ENCODE measurements at regions not wholly inside any gene's neighbourhood (a gene's known extent, or its start where the extent isn't known, plus 50 kb on each side); places are given as distances from the start of the nearest gene placed in this dataset.

GRCh38 chr6:108781419-108782100 lies 66.7 kb upstream of the ARMC2 start:
- H3K4me3 ChIP-seq (ENCODE audit: low read length), result peak overlapping the region; percentile 63
- H3K27me3 ChIP-seq (ENCODE audit: control insufficient read depth, insufficient read depth), result no peaks in the 10 kb centered on the region
- no peak overlapping the region for H3K27ac ChIP-seq (ENCODE audit: low read length)
- H3K9me3 ChIP-seq (ENCODE audit: control insufficient read depth, low read length), result no peaks in the 10 kb centered on the region
- WGBS, result 54% methylated on average over 13 of the region's 13 CpGs
- DNase-seq (peak in 2 of 3 donors; percentile 24 to 51), ATAC-seq (peak; percentile 29 to 49)
- intact Hi-C loops (cut with DNase I), result loop anchor here (2.0 to 10.0 kb wide), 4 partner anchors 219 to 239 kb away; partner anchors contain the start of gene FOXO3 (in 1 of the 4)
- H3K4me1 ChIP-seq (ENCODE audit: control insufficient read depth, insufficient read depth, low read length), result no peaks in the 10 kb centered on the region

- ATAC-seq (peak; percentile 94 to 95), DNase-seq (peak; percentile 82 to 94 (median 90))
- Histone ChIP-seq H3K27ac (ENCODE audit: low read length) (no peak overlapping the region), H3K9me3 (ENCODE audit: control insufficient read depth, low read length) (no peaks in the 10 kb centered on the region), H3K4me3 (ENCODE audit: low read length) (peak overlapping the region; percentile 63), H3K4me1 (ENCODE audit: control insufficient read depth, insufficient read depth, low read length) (no peaks in the 10 kb centered on the region), H3K27me3 (ENCODE audit: control insufficient read depth, insufficient read depth) (no peaks in the 10 kb centered on the region)
- intact Hi-C loops (cut with DNase I), result loop anchor here (5.0 to 10.0 kb wide), 3 partner anchors 220 to 240 kb away; partner anchors contain the start of gene FOXO3 (in 1 of the 4)
- 4% methylated on average over 22 of the region's 22 CpGs for whole genome bisulfite sequencing
Observed at GRCh38 chr6:108782179-108783041, 65.8 kb upstream of the ARMC2 start.

- DNase-seq (no peak), ATAC-seq (no peak)
- H3K27ac ChIP-seq (ENCODE audit: low read length), result no peak overlapping the region
- H3K4me1 ChIP-seq (ENCODE audit: control insufficient read depth, insufficient read depth, low read length), result no peaks in the 10 kb centered on the region
- H3K4me3 ChIP-seq (ENCODE audit: low read length), result no peak overlapping the region
- H3K27me3 ChIP-seq (ENCODE audit: control insufficient read depth, insufficient read depth), result no peaks in the 10 kb centered on the region
- 92% methylated on average over 7 of the region's 7 CpGs for WGBS
- intact Hi-C loops (cut with DNase I), result loop anchor here in 1 of 4 donors (10.0 kb wide), 1 partner anchor 231 kb away; no protein-coding TSS in a partner anchor
- H3K9me3 ChIP-seq (ENCODE audit: control insufficient read depth, low read length), result no peaks in the 10 kb centered on the region
Observed at GRCh38 chr6:108785653-108786052, 62.6 kb upstream of the ARMC2 start.

- Histone ChIP-seq H3K27me3 (ENCODE audit: control insufficient read depth, insufficient read depth) (no peaks in the 10 kb centered on the region), H3K4me1 (ENCODE audit: control insufficient read depth, insufficient read depth, low read length) (no peaks in the 10 kb centered on the region), H3K27ac (ENCODE audit: low read length) (no peak overlapping the region), H3K9me3 (ENCODE audit: control insufficient read depth, low read length) (no peaks in the 10 kb centered on the region), H3K4me3 (ENCODE audit: low read length) (no peak overlapping the region)
- WGBS, result 95% methylated on average over 1 of the region's 1 CpG
- no peak for DNase-seq
- intact Hi-C loops (cut with DNase I), result loop anchor here in 1 of 4 donors (10.0 kb wide), 1 partner anchor 234 kb away; no protein-coding TSS in a partner anchor
- no peak for ATAC-seq
Observed at GRCh38 chr6:108788416-108788815, 59.8 kb upstream of the ARMC2 start.

- ATAC-seq (no peak), DNase-seq (no peak)
- H3K4me3 ChIP-seq (ENCODE audit: low read length), result no peak overlapping the region
- H3K9me3 ChIP-seq (ENCODE audit: control insufficient read depth, low read length), result no peaks in the 10 kb centered on the region
- no peak overlapping the region for H3K27ac ChIP-seq (ENCODE audit: low read length)
- intact Hi-C loops (cut with DNase I), result loop anchor here in 1 of 4 donors (10.0 kb wide), 1 partner anchor 235 kb away; no protein-coding TSS in a partner anchor
- no peaks in the 10 kb centered on the region for H3K4me1 ChIP-seq (ENCODE audit: control insufficient read depth, insufficient read depth, low read length)
- no peaks in the 10 kb centered on the region for H3K27me3 ChIP-seq (ENCODE audit: control insufficient read depth, insufficient read depth)
- 89% methylated on average over 1 of the region's 1 CpG for WGBS
Observed at GRCh38 chr6:108789475-108789874, 58.7 kb upstream of the ARMC2 start.

- no peak for DNase-seq
Observed at GRCh38 chr6:108791700-108792099, 56.5 kb upstream of the ARMC2 start.

GRCh38 chr6:108793516-108794251 lies 54.5 kb upstream of the ARMC2 start:
- no peaks in the 10 kb centered on the region for H3K9me3 ChIP-seq (ENCODE audit: control insufficient read depth, low read length)
- H3K4me3 ChIP-seq (ENCODE audit: low read length), result no peak overlapping the region
- H3K4me1 ChIP-seq (ENCODE audit: control insufficient read depth, insufficient read depth, low read length), result peaks cover 6% of the 10 kb centered on the region
- ATAC-seq (no peak), DNase-seq (no peak)
- intact Hi-C loops (cut with DNase I), result no loop called here
- no peak overlapping the region for H3K27ac ChIP-seq (ENCODE audit: low read length)
- WGBS, result 86% methylated on average over 5 of the region's 5 CpGs
- H3K27me3 ChIP-seq (ENCODE audit: control insufficient read depth, insufficient read depth), result no peaks in the 10 kb centered on the region

More at GRCh38 chr6:108791700-108792099, 56.5 kb upstream of the ARMC2 start:
- no peak for ATAC-seq
- Histone ChIP-seq H3K4me1 (ENCODE audit: control insufficient read depth, insufficient read depth, low read length) (no peaks in the 10 kb centered on the region), H3K27me3 (ENCODE audit: control insufficient read depth, insufficient read depth) (no peaks in the 10 kb centered on the region), H3K27ac (ENCODE audit: low read length) (no peak overlapping the region), H3K4me3 (ENCODE audit: low read length) (no peak overlapping the region), H3K9me3 (ENCODE audit: control insufficient read depth, low read length) (no peaks in the 10 kb centered on the region)
- intact Hi-C loops (cut with DNase I), result no loop called here

GRCh38 chr6:108795122-108795521 lies 53.1 kb upstream of the ARMC2 start:
- no peak overlapping the region for H3K4me3 ChIP-seq (ENCODE audit: low read length)
- DNase-seq, result no peak
- no peaks in the 10 kb centered on the region for H3K27me3 ChIP-seq (ENCODE audit: control insufficient read depth, insufficient read depth)
- no peaks in the 10 kb centered on the region for H3K9me3 ChIP-seq (ENCODE audit: control insufficient read depth, low read length)
- 95% methylated on average over 3 of the region's 3 CpGs for WGBS
- intact Hi-C loops (cut with DNase I), result no loop called here
- no peak for ATAC-seq
- peaks cover 8% of the 10 kb centered on the region for H3K4me1 ChIP-seq (ENCODE audit: control insufficient read depth, insufficient read depth, low read length)
- no peak overlapping the region for H3K27ac ChIP-seq (ENCODE audit: low read length)

GRCh38 chr6:108795814-108796213 lies 52.4 kb upstream of the ARMC2 start:
- ATAC-seq (no peak), DNase-seq (no peak)
- peaks cover 8% of the 10 kb centered on the region for H3K4me1 ChIP-seq (ENCODE audit: control insufficient read depth, insufficient read depth, low read length)
- no peak overlapping the region for H3K27ac ChIP-seq (ENCODE audit: low read length)
- H3K9me3 ChIP-seq (ENCODE audit: control insufficient read depth, low read length), result no peaks in the 10 kb centered on the region
- 88% methylated on average over 5 of the region's 5 CpGs for WGBS
- intact Hi-C loops (cut with DNase I), result no loop called here
- H3K27me3 ChIP-seq (ENCODE audit: control insufficient read depth, insufficient read depth), result no peaks in the 10 kb centered on the region
- no peak overlapping the region for H3K4me3 ChIP-seq (ENCODE audit: low read length)

GRCh38 chr6:108796875-108797274 lies 51.3 kb upstream of the ARMC2 start:
- 65% methylated on average over 3 of the region's 3 CpGs for WGBS
- H3K27me3 ChIP-seq (ENCODE audit: control insufficient read depth, insufficient read depth), result no peaks in the 10 kb centered on the region
- no peak overlapping the region for H3K27ac ChIP-seq (ENCODE audit: low read length)
- no peaks in the 10 kb centered on the region for H3K9me3 ChIP-seq (ENCODE audit: control insufficient read depth, low read length)
- no peak overlapping the region for H3K4me3 ChIP-seq (ENCODE audit: low read length)
- no peak for ATAC-seq
- H3K4me1 ChIP-seq (ENCODE audit: control insufficient read depth, insufficient read depth, low read length), result peaks cover 8% of the 10 kb centered on the region
- intact Hi-C loops (cut with DNase I), result no loop called here
- no peak for DNase-seq

Data from right cardiac atrium (tissue), 5 donors.